ENCODE measurements at regions not wholly inside any gene's neighbourhood (a gene's known extent, or its start where the extent isn't known, plus 50 kb on each side); places are given as distances from the start of the nearest gene placed in this dataset.

GRCh38 chr17:68750208-68750562, 149.0 kb upstream of the FAM20A start:
- TF ChIP-seq, protein P1, sequence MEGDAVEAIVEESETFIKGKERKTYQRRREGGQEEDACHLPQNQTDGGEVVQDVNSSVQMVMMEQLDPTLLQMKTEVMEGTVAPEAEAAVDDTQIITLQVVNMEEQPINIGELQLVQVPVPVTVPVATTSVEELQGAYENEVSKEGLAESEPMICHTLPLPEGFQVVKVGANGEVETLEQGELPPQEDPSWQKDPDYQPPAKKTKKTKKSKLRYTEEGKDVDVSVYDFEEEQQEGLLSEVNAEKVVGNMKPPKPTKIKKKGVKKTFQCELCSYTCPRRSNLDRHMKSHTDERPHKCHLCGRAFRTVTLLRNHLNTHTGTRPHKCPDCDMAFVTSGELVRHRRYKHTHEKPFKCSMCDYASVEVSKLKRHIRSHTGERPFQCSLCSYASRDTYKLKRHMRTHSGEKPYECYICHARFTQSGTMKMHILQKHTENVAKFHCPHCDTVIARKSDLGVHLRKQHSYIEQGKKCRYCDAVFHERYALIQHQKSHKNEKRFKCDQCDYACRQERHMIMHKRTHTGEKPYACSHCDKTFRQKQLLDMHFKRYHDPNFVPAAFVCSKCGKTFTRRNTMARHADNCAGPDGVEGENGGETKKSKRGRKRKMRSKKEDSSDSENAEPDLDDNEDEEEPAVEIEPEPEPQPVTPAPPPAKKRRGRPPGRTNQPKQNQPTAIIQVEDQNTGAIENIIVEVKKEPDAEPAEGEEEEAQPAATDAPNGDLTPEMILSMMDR (IDR thresholded peaks at IDR 0.05; ENCODE audit: low read depth, low read length), result no peak
- TF ChIP-seq EZH2phosphoT487 (IDR thresholded peaks at IDR 0.05; ENCODE audit: low read depth), result no peak

Data from OCI-LY3 (cell line).